Peyer's patch (tissue), 4 donors: ENCODE measurements at regions not wholly inside any gene's neighbourhood (a gene's known extent, or its start where the extent isn't known, plus 50 kb on each side); places are given as distances from the start of the nearest gene placed in this dataset.

Experiments used
- DNase-seq, 3 donors: peaks; one replicate each; pipeline ENCODE4 v3.0.0-alpha.2; 2017 to 2019
- H3K27ac ChIP-seq, 4 donors: fragments of 200-600 bp; sonication (generic); one replicate each; pipeline ENCODE4 v1.5.1; 2016 to 2019
- H3K27me3 ChIP-seq, 2 donors: fragments of 200-600 bp; sonication (generic); one replicate each; pipeline ENCODE4 v1.5.1; 2019
- H3K36me3 ChIP-seq, 3 donors: fragments of 200-600 bp; sonication (generic); one replicate each; pipeline ENCODE4 v1.5.1; 2016 to 2019
- H3K4me1 ChIP-seq, 4 donors: fragments of 200-600 bp; sonication (generic); one replicate each; pipeline ENCODE4 v1.5.1; 2016 to 2019
- H3K4me3 ChIP-seq, 4 donors: fragments of 200-600 bp; sonication (generic); 1 replicate in 3 of 4; 2 replicates in 1 of 4; pipeline ENCODE4 v1.5.1; 2016 to 2019; ENCODE audit warnings: mild to moderate bottlenecking in 1 of 4
- H3K9me3 ChIP-seq, 4 donors: fragments of 200-600 bp; sonication (generic); one replicate each; pipeline ENCODE4 v1.5.1; 2016 to 2019; ENCODE audit warnings: mild to moderate bottlenecking in 1 of 4
- CTCF ChIP-seq, 6 experiments: fragments of 450-650 bp in 4 of 6; fragments of 200-600 bp in 2 of 6; sonication (generic) in 1 of 6; IDR thresholded peaks; one replicate each; pipeline ENCODE4 v1.5.1; 2017 to 2019; ENCODE audit warnings: antibody characterized with exemption in 6 of 6, mild to moderate bottlenecking in 3 of 6, moderate library complexity in 1 of 6
- POLR2A ChIP-seq, 2 donors: fragments of 450-650 bp; IDR thresholded peaks; one replicate each; pipeline ENCODE4 v1.5.1; 2017; ENCODE audit warnings: antibody characterized with exemption in 2 of 2, mild to moderate bottlenecking in 2 of 2, moderate library complexity in 2 of 2

- H3K9me3 ChIP-seq = peaks cover 0 to 5% (median 0%) of the 10 kb centered on the region in 4 donors
- TF ChIP-seq POLR2A (IDR thresholded peaks at IDR 0.05) = no peak
- no peak for TF ChIP-seq CTCF (IDR thresholded peaks at IDR 0.05)
- H3K36me3 ChIP-seq = no peaks in the 10 kb centered on the region
- no peak overlapping the region for H3K27ac ChIP-seq
- H3K27me3 ChIP-seq = no peaks in the 10 kb centered on the region
- DNase-seq = no peak
- H3K4me1 ChIP-seq = no peaks in the 10 kb centered on the region
- H3K4me3 ChIP-seq = no peak overlapping the region
Measured at GRCh38 chr13:62626771-62627170, 1211.1 kb upstream of the PCDH20 start.

DNA sequence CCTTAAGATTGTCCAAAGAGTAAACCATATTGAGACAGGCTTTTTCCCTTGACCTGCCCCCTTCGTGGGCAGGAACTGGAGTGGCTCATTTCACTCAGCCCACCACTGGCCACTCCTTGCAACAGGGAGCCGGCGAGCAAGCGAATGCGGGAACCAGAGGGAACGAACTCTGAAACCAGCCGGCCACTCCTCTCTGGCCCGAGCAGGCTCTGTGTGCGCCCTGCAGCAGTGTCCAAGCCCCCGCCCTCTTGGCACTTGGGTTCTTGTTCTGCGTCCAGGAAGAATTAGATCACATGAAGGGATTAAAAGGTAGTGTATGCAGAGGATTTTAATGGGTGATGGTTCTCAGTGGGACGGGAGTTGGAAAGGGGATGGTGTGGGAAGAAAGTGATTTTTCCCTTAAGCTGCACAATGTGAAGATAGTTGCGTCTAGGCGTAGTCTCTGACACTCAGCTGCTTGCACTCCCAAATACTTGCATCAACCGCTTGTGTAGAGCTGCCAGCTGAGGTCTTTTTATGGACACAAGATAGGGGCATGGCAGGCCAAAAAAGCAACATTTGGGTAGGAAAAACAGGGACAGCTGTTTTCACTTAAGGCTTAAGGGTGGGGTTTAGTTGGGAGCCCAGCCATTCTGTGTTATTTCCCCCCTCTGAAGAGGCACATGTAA lies 1209.7 kb upstream of the PCDH20 start:
- Histone ChIP-seq H3K27ac (no peak overlapping the region), H3K4me3 (no peak overlapping the region), H3K4me1 (no peaks in the 10 kb centered on the region), H3K27me3 (no peaks in the 10 kb centered on the region), H3K36me3 (no peaks in the 10 kb centered on the region), H3K9me3 (peaks cover 0 to 5% (median 0%) of the 10 kb centered on the region in 4 donors)
- DNase-seq = no peak
- TF ChIP-seq CTCF (IDR thresholded peaks at IDR 0.05) = no peak
- no peak for TF ChIP-seq POLR2A (IDR thresholded peaks at IDR 0.05)

- no peaks in the 10 kb centered on the region for H3K27me3 ChIP-seq
- H3K36me3 ChIP-seq = no peaks in the 10 kb centered on the region
- H3K4me3 ChIP-seq = no peak overlapping the region
- H3K9me3 ChIP-seq = no peaks in the 10 kb centered on the region
- DNase-seq = no peak
- no peaks in the 10 kb centered on the region for H3K4me1 ChIP-seq
- no peak overlapping the region for H3K27ac ChIP-seq
- TF ChIP-seq CTCF (IDR thresholded peaks at IDR 0.05) (no peak), POLR2A (IDR thresholded peaks at IDR 0.05) (no peak)
Measured at GRCh38 chr13:62613819-62614218, 1198.2 kb upstream of the PCDH20 start.

- no peak overlapping the region for H3K27ac ChIP-seq
- DNase-seq = no peak
- no peak overlapping the region for H3K4me3 ChIP-seq
- H3K4me1 ChIP-seq = no peaks in the 10 kb centered on the region
- no peaks in the 10 kb centered on the region for H3K9me3 ChIP-seq
- H3K27me3 ChIP-seq = no peaks in the 10 kb centered on the region
- H3K36me3 ChIP-seq = no peaks in the 10 kb centered on the region
- TF ChIP-seq CTCF (IDR thresholded peaks at IDR 0.05) = no peak
- no peak for TF ChIP-seq POLR2A (IDR thresholded peaks at IDR 0.05)
Measured at GRCh38 chr13:62611343-62611742, 1195.7 kb upstream of the PCDH20 start.

GRCh38 chr13:62598708-62599107 lies 1183.1 kb upstream of the PCDH20 start:
- H3K36me3 ChIP-seq = no peaks in the 10 kb centered on the region
- no peak for DNase-seq
- no peak overlapping the region for H3K27ac ChIP-seq
- no peaks in the 10 kb centered on the region for H3K27me3 ChIP-seq
- H3K4me1 ChIP-seq = no peaks in the 10 kb centered on the region
- H3K4me3 ChIP-seq = no peak overlapping the region
- TF ChIP-seq POLR2A (IDR thresholded peaks at IDR 0.05) (no peak), CTCF (IDR thresholded peaks at IDR 0.05) (no peak)
- H3K9me3 ChIP-seq = no peaks in the 10 kb centered on the region

GRCh38 chr13:62595976-62596375 lies 1180.3 kb upstream of the PCDH20 start:
- H3K27ac ChIP-seq = no peak overlapping the region
- no peak overlapping the region for H3K4me3 ChIP-seq
- no peaks in the 10 kb centered on the region for H3K27me3 ChIP-seq
- TF ChIP-seq POLR2A (IDR thresholded peaks at IDR 0.05) (no peak), CTCF (IDR thresholded peaks at IDR 0.05) (no peak)
- DNase-seq = no peak
- no peaks in the 10 kb centered on the region for H3K36me3 ChIP-seq
- H3K4me1 ChIP-seq = no peaks in the 10 kb centered on the region
- H3K9me3 ChIP-seq = no peaks in the 10 kb centered on the region
